ENCODE measurements at regions not wholly inside any gene's neighbourhood (a gene's known extent, or its start where the extent isn't known, plus 50 kb on each side); places are given as distances from the start of the nearest gene placed in this dataset.
"Not testable (repeated sequence)": the region's sequence is repeated elsewhere in the genome, so short reads cannot be mapped to it uniquely, and the experiment has no call there.

DNA sequence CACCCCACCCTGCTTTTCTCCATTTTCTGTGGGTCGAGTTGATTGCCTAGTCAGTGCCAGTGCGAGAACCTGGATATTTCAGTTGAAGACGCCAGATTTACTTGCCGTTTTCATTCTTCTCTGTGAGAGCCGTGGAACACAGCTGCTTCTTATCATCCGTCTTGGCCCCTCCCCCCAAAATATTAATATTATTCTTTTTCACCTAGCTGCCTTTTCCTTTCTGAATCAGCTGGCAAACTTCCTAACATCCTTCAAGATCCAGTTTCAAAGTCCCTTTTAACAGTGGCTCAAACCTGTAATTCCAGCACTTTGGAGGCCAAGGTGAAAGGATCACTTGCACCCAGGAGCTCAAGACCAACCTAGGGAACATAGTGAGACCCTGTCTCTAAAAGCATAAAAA is 117.1 kb upstream of the RASA1 start:
- DNase-seq: no peak

DNA sequence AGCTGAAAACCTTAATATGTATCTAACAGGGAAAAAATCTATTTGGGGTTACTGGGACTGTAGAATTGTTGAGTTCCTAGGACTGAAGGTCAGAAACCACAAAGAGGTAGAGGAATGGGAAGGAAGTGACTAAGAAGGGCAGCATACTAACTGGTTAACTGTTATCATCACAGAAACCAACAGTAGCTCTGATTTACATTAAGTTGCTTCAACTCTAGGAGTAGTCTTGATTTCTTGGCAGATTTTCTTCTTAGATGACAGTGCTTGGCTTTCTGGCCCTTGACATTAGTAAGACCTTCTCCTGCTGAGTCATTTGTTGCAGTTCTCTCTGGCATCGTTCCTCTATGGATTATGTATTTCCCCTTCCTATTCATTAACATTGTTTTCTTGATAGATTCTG is 116.1 kb upstream of the RASA1 start:
- no peak for DNase-seq

DNA sequence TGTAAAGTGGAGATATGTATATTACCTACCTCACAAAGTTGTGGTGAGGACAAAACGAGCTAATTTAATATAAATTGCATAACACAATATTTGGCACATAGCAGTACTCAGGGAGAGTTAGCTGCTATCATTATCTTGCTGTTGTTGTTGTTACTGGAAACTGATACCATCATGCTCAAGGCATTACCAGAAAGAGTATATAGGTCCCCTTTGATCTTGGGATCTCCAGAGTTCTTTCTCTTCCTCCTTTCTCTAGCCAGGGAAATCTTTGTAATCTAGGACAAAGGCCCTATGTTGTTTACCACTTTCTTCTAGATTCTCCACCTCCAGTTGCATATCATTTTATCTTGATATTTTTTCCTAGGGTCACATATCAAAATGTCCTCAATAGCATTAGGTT is 114.8 kb upstream of the RASA1 start:
- DNase-seq: no peak

DNA sequence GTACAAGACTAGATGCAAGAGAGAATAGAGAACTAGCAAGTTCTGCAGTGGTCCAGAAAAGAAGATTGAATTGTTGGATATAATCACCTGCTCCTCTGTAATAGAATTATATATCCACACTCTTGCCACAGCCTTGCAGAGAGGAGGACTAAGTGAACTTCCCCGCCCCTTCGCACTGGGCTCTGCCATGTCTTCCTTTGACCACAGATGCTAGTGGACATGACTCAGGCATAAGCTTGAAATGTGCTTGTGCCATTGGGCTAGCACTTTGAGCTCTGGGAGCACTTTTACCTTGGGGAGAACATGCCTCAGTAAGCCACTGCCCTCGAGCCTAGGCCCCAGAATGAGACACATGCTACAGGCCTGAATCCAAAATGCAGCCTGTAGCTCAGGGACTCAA is 113.5 kb upstream of the RASA1 start:
- DNase-seq: no peak

DNA sequence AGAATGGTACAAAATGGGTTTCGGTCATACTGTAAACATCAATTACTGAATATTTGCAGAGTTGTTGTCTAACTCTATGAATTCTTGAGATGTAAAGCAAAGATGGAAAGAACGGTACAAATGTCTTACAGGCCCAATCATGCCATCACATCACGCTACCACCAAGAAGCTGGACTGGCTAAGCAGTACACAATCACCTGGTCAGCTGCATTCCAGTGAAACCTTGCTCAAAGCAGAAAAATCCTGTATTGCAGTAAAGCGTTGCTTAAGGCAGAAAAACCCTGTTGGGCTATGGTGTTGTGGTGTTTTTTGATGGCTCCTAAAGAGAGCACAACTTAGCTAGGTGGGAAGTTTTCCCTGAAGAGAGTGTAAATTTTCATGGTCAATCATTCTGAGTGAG is 112.6 kb upstream of the RASA1 start:
- DNase-seq: no peak

DNA sequence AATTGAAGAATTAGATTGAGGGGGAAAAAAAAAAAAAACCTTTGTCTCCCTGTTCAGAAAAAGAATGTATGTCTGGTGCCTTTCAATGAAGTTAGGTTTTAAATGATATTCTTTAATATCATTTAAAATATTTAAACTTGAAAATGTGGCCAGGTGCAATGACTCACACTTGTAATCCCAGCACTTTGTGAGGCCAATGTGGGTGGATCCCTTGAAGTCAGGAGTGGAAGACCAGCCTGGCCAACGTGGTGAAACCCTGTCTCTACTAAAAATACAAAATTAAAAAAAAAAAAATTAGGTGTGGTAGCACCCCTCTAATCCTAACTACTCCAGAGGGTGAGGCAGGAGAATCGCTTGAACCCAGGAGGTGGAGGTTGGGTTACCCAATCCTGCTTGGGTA is 111.1 kb upstream of the RASA1 start:
- no peak for DNase-seq

DNA sequence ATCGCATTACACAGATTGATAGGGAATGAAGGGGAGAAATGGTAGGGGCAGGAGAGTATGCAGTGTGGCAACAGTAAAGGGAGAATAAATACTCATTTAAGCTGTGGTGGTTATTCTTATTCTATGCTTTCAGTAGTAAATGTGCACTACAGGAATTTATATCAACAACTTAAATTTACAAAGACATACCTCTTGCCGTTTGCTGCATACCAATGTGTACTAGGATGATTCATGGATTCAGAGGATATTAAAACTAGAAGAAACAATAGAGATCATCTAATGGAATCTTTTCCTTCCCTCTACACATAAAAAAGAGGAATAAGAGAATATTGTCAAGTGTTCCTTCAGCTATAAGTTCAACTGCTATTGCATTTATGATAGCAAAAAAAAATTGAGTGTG is 103.3 kb upstream of the RASA1 start:
- no peak for DNase-seq

DNA sequence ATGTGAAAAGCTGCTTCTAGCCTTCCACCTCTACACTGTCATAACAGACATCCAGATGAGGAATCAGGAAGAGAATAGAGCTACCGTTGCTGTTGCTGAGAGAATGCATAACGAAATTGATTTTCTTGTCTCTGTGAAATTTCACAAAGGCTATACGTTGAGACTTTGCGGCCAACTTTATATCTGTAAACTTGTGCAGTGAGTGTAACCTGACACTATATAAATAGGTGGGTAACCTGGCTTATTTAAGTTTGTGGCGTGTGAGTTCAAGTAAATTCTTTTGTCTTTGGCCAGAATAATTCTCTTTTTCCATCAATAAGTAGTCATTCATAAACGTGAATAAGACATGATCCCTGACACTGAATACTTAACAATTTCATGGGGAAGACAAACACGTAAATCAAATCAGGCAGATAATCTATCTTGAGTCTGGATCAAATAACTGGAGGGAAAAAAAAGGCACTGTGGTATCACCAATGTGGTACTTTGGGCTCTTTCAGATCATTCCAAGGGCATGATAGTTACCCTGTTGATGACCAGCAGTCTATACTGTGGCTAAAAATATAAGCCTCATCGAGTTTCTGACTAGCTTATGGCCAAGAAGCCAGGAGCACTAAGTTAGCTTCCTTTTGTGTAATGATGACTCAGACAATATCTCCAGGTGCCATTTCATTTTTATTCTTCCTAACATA is 98.2 kb upstream of the RASA1 start:
- DNase-seq: no peak

DNA sequence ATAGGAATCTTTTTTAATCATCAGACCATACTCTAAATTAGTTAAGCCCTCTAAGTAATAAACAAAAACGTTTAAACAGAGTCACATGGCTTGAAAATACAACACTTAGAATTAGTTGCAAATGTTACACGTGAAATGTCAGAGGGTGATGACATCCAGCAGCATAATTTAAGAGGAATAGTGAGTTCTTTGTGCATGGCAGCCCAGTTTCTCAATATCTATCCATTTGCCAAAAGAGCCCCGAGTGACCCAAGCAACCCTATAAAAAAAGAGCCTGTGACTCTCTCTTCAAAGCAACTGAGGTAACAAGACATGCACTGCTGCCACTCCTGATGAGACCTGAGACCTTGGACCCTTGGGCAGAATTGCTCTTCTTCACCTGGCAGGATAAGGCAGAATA is 96.9 kb upstream of the RASA1 start:
- DNase-seq: no peak

DNA sequence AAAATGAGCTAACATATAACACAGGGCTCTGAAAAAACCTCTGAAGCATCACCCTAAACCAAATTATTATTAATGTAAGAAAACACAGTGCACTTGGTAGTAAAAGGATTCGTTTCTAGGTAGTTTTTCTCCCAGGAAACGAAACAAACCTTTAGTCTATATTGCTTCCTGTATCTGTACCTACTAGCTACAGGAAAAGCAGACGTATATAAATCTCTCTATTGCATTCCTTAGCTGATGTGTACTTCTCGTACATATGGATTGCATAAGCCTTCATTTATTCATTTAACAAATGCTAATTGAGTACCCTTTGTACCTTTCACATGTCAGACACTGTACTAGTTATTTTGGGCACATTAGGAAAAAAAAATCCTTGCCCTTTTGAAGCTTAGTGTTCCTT is 85.0 kb upstream of the RASA1 start:
- no peak for DNase-seq

DNA sequence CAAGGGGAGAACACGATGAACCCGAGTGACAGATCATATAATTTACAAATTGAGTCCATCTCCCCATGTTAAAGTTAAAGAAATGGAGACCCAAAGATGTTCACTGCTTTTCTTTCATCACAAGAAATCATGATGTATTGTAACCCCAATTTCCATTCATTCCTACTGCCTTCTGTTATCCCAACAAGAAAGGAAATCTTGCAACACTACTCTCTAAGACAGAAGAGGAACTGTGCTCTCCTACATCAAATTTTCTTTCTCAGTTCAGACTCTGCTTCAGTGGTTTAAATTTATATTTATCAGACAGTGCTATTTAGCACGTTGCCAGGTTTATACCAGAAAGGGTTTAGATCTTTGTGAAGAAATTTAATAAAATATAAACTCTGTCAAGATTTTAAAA is 83.8 kb upstream of the RASA1 start:
- DNase-seq: no peak

DNA sequence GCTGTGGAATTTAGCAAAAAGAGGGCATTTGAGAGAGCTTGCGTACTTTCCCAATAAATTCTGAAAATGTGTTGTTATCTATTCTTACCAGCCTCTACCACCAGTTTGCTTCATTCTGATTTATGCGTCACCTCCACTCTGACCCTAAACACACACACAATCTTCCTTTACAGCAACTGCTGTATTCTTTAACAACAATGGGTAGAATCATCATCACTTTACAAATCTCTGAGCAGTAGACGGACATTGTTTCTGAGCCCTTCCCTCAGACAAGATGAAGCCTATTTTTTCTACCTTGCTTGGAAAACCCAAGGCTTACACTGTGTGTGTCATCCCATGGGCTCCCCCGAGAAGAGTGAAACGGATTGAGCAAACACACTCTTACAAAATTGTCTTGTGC is 83.1 kb upstream of the RASA1 start:
- DNase-seq: no peak

DNA sequence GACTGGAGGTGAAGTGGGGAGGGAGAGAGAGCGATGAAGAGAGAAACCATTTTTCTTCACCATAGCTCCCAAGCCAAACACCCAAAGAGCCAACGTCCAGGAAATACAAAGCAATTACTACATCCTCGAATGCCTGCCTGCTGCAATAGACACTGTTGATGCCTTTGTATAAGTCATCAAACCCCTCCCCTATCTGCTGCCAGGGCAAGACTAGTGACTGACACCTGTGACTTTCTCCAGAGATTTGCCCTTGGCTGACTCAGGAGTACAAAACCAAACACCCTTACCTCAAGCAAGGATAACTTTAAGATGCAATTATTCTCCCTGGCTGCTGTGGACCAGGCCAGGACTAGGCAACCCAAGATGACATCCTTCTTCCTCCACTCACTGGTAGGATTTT is 81.8 kb upstream of the RASA1 start:
- DNase-seq: no peak

DNA sequence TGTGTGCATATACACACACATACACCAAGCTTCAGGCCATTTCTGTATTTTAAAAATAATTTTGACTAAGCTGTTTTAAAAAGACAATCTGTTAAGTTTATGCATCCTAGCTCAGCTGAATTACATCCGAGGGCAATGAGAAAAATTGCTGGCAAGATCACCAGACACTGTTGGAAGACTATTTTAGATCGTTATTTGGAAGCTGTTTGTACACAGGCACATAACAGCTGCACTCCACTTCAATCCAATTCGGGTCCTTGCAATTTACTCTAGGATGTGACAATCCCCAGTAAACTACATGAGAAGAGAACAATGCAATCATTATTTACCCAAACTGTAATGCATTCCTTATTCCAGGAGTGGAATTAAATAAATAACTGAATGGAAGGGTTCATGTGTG is 79.3 kb upstream of the RASA1 start:
- no peak for DNase-seq

DNA sequence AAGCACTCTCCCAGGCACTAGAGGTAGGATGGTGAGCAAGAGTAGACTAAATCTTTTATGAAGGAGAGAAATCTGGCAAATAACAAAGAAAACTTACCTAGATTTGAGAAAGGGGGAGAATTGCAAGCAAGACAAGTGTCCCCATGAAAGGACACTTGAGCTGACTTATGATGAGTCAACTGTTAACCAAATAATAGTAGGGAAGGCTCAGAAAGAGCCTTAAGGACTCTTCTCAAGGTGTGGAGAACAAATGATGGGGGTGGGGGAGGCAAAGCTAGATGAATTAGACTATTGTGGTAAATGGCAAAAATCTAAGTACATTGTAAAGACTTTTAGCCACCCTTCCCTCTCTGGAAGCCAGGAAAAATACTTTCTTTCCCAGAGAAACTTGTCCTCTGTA is 77.6 kb upstream of the RASA1 start:
- no peak for DNase-seq

DNA sequence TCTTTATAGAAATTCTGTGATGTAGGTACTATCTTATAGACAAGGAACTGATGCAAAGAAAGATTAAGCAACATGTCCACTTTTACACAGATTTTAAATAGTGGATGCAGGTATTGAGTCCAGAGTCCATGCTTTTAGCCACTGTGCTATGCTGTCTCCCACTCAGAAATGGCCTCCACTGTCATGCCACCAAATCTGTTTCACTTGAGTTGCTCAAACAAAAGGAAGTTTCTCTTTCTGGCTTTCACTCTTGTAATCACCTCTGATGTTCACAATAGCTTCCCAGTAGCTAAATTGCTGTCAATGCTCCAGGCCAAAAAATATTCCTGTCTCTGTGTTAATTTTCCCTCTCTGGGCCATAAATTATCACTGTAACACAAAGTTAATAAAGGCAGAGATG is 77.0 kb upstream of the RASA1 start:
- DNase-seq: no peak

DNA sequence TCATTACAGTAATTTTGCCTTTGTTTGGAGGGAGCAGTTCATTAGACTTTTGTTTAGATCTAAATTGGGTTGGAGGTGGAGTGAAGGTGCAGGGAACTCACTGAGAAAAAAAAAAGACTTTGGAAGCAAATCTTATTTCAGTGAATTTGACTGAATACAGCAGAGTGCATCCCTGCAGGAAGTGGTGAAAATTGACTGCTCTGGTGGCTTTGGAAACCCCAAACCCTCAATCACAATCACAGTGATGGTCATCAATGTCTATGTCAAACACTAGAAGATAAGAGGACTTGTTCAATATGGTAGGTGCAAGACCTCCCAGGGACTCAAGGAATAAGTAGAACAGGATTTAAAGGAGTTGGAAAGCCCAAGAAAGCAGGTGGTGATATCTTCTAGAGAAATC is 76.0 kb upstream of the RASA1 start:
- no peak for DNase-seq

DNA sequence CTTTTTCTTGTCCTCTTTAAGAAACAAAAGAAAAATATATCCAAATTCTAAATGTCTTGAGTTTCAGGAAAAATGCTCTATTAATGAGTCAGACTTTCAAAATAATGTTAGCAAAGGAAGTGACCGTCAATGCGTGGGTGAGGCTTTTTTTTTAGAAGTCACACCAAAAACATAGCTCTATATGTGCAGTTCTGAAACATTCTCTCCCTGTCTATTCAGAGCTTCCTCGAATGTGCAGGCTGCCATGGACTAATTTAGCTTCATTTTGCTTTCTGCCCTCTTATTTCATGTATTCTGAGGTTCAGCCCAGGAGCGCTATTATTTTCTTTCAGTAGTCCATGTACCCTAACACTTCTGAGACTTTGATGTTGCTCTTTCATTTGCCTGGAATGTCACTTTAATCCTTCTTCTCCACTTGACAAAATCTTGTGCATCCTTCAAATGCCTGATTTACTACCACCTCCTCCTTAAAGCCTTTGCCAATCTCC is 72.5 kb upstream of the RASA1 start:
- no peak for DNase-seq

DNA sequence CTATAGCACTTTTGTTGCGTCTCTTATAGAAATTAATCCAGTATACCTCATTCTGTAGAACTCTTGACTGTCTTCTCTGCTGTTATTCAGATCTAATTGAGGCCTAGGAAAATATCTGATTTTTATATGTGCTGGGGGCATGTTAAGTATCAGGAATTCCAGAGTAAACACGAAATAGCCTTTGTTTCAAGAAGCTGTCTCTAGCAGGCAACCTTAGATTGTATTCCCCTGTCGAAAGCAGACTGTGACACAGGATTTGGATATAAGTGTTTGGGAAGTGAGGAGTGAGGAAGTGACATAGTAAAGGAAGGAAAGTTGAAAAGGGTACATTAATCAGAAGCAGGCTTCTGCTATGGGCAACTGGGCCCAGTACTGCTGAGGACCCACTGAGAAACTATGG is 72.1 kb upstream of the RASA1 start:
- DNase-seq: no peak

DNA sequence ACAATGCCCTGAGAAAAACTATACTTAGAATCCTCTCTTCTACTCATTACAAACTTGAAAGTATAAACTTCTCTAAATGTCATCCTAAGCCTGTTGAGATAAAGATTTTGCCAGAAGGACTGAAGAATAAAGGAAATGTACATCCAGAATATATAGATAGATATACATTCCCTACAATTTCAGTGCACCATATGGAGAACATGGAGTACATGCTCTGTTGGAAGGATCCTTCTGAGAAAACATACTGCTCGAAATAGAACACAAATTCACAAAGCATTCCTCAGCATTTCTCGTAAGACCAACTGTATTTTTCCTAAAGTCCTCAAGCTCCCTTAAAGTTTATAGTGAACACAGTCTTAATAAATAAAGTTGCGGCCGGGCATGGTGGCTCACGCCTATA is 69.7 kb upstream of the RASA1 start:
- no peak for DNase-seq

DNA sequence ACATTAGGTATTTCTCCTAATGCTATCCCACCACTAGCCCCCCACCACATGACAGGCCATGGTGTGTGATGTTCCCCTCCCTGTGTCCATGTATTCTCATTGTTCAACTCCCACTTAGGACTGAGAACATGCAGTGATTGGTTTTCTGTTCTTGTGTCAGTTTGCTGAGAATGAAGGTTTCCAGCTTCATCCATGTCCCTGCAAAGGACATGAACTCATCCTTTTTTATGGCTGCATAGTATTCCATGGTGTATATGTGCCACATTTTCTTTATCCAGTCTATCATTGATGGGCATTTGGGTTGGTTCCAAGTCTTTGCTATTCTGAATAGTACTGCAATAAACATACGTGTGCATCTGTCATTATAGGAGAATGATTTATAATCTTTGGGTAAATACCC is 68.4 kb upstream of the RASA1 start:
- not testable (repeated sequence) for DNase-seq

DNA sequence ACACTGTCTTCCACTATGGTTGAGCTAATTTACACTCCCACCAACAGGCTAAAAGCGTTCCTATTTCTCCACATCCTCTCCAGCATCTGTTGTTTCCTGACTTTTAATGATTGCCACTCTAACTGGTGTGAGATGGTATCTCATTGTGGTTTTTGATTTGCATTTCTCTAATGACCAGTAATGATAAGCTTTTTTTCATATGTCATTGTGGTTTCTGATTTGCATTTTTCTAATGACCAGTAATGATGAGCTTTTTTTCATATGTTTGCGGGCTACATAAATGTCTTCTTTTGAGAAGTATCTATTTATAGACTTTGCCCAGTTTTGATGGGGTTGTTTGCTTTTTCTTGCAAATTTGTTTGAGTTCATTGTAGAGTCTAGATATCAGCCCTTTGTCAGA is 68.0 kb upstream of the RASA1 start:
- DNase-seq: not testable (repeated sequence)

DNA sequence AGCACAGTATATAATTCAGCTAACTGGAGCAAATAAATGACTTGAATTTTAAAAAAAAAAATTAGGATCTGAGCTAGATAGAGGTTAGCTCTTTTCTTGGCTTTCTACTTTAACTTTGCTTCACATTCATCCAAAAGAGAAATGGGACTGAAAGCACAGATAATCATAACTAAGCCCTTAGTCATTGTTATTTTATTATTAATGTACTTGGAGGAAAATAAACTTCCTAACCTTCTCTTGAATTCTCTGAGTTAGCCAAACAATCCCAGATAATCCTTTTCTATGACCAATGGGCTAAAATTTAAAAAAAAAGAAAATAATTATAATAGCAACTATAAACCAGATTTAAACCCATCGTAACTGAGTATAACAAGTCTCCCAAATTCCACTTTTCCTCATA is 57.6 kb upstream of the RASA1 start:
- DNase-seq: no peak

DNA sequence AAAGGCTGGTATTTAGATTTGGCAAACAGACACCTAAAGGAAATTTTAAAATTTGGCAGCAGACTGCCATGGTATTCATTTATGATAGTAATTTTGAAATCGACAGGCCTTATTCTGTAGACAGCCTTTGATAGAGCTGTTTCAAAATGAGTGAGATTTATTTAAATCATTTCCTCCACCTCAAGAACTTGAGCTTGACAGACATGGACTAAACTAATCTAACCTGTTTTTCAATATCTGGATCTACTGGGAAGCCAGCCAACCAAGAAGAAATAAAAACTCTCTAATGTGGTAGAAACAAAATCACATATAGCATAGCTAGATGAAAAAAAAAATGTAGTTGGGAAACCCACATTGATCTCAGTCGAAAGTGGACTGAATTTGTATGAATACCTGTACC is 56.9 kb upstream of the RASA1 start:
- peak; percentile 1 for DNase-seq

DNA sequence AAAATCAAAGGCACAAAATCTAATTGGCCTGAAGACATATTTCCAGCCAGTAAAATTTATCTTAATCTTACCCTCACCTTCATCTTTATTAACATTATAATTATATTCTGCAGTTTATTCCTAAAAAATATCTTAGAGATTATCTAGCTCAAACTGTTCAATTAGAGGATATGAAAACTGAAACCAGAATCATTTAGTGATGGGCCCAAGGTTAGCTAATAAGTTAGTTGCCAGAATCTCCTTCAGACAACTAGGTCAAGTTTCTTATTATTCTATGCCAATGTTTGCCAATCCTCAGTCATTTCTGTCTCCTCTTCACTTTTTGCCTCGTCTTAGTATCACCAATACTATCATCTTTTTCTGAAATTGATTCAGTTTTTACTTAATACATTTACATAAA is 56.0 kb upstream of the RASA1 start:
- DNase-seq: no peak

DNA sequence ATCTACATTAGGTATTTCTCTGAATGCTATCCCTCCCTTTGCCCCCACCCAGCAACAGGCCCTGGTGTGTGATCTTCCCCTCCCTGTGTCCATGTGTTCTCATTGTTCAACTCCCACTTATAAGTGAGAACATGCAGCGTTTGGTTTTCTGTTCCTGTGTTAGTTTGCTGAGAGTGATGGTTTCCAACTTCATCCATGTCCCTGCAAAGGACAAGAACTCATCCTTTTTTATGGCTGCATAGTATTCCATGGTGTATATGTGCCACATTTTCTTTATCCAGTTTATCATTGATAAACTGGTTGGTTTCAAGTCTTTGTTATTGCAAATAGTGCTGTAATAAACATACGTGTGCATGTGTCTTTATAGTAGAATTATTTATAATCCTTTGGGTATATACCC is 55.5 kb upstream of the RASA1 start:
- not testable (repeated sequence) for DNase-seq
